ENCODE measurements at regions not wholly inside any gene's neighbourhood (a gene's known extent, or its start where the extent isn't known, plus 50 kb on each side); places are given as distances from the start of the nearest gene placed in this dataset.

GRCh38 chr11:19467904-19468303, 227.2 kb upstream of the E2F8 start:
- Histone ChIP-seq H3K27me3 (replicated peaks in 1 of 4; ENCODE audit: control insufficient read depth in 3 of 4, extremely low read depth in 1 of 4, insufficient read depth in 3 of 4, low read length in 3 of 4) (no peaks in the 10 kb centered on the region; a peak in 1 of 7 replicates), H4K20me1 (replicated peaks in 1 of 2; ENCODE audit: control insufficient read depth in 1 of 2, insufficient read depth in 2 of 2, low read length in 2 of 2) (no peaks in the 10 kb centered on the region), H3K4me3 (ENCODE audit: extremely low read depth in 1 of 4, insufficient read depth in 2 of 4, low read depth in 3 of 4, low read length in 4 of 4) (no peak overlapping the region), H2BK5ac (ENCODE audit: low read depth, low read length) (no peak overlapping the region), H3K79me1 (ENCODE audit: low read depth, low read length) (no peaks in the 10 kb centered on the region), H3K4me2 (ENCODE audit: insufficient read depth in 1 of 2, low read depth in 2 of 2, low read length in 2 of 2) (no peak overlapping the region), H3K27ac (ENCODE audit: low read depth, low read length) (no peak overlapping the region), H3K14ac (ENCODE audit: insufficient read length) (no peak overlapping the region), H2BK15ac (ENCODE audit: low read length) (no peak overlapping the region), H2BK12ac (ENCODE audit: low read depth, low read length) (no peak overlapping the region), H3K4ac (replicated peaks; ENCODE audit: insufficient read length, low read depth, low read length) (no peak overlapping the region), H3K79me2 (ENCODE audit: control insufficient read depth in 1 of 2, insufficient read depth in 2 of 2, low read length in 2 of 2) (no peaks in the 10 kb centered on the region), H4K5ac (ENCODE audit: insufficient read length, low read depth, low read length) (no peak overlapping the region), H3K23ac (ENCODE audit: insufficient read length) (no peak overlapping the region), H3K56ac (replicated peaks; ENCODE audit: insufficient read length, low read depth, low read length) (no peak overlapping the region), H3K9ac (replicated peaks in 1 of 4; ENCODE audit: extremely low read depth in 1 of 4, low read depth in 3 of 4, low read length in 3 of 4) (no peak overlapping the region), H2BK120ac (replicated peaks; ENCODE audit: low read depth, low read length) (no peak overlapping the region), H2AFZ (ENCODE audit: low read length) (no peak overlapping the region), H3K18ac (ENCODE audit: extremely low read depth, low read length) (no peak overlapping the region), H3K4me1 (replicated peaks in 1 of 4; ENCODE audit: control insufficient read depth in 3 of 4, insufficient read depth in 4 of 4, low read length in 3 of 4) (no peaks in the 10 kb centered on the region), H3K23me2 (ENCODE audit: low read depth, low read length) (no peaks in the 10 kb centered on the region), H2AK5ac (ENCODE audit: low read depth, low read length) (no peak overlapping the region), H2BK20ac (ENCODE audit: low read length) (no peak overlapping the region), H4K91ac (replicated peaks; ENCODE audit: insufficient read length, low read length) (no peak overlapping the region), H4K8ac (ENCODE audit: extremely low read depth, insufficient read depth, low read length) (no peak overlapping the region), H3K36me3 (ENCODE audit: control insufficient read depth in 2 of 4, insufficient read depth in 4 of 4, low read length in 3 of 4) (no peaks in the 10 kb centered on the region), H3K9me3 (ENCODE audit: insufficient read depth in 2 of 2, low read depth in 1 of 2, low read length in 1 of 2) (no peaks in the 10 kb centered on the region)
- ChIA-PET CTCF (ENCODE audit: partially characterized antibody) (interaction anchor here (1.4 kb wide), 1 partner anchor 11 kb away, joined by 5 read pairs; no protein-coding TSS in a partner anchor), POLR2A (ENCODE audit: partially characterized antibody) (no interaction called here)
- FAIRE-seq (no peak), DNase-seq (ENCODE audit: low read depth in 1 of 2, low spot score in 2 of 2) (no peak)
- WGBS, 2 experiments (ENCODE audit: extremely low coverage in 1 of 2, insufficient coverage in 1 of 2, insufficient read length in 1 of 2, insufficient replicate concordance in 2 of 2, low coverage in 1 of 2, low lambda C conversion rate in 2 of 2, missing lambda C conversion rate in 1 of 2): 96% methylated on average over 2 of the region's 2 CpGs; no CpG with 5 or more reads in 1 of the 2 experiments
- no peak for TF ChIP-seq SUZ12 (IDR thresholded peaks at IDR 0.05; ENCODE audit: low read length)
- TF ChIP-seq SP1 (IDR thresholded peaks at IDR 0.05; ENCODE audit: low read depth, low read length): no peak
- TF ChIP-seq PHF8 (conservative IDR thresholded peaks at IDR 0.05; ENCODE audit: low read depth, low read length): no peak
- TF ChIP-seq RAD21 (IDR thresholded peaks at IDR 0.05 in 1 of 2, conservative IDR thresholded peaks at IDR 0.05 in 1 of 2; ENCODE audit: low read depth in 2 of 2, low read length in 2 of 2): no peak
- no peak for TF ChIP-seq CTCF (IDR thresholded peaks at IDR 0.05; ENCODE audit: control extremely low read depth in 1 of 3, insufficient read depth in 1 of 3, low read depth in 1 of 3, low read length in 3 of 3)
- no peak for TF ChIP-seq MAX (IDR thresholded peaks at IDR 0.05)
- TF ChIP-seq EP300 (IDR thresholded peaks at IDR 0.05; ENCODE audit: borderline replicate concordance in 1 of 2, low read depth in 2 of 2, low read length in 2 of 2): no peak
- TF ChIP-seq SIX5 (IDR thresholded peaks at IDR 0.05; ENCODE audit: low read depth, low read length): no peak
- no peak for TF ChIP-seq TEAD4 (IDR thresholded peaks at IDR 0.05; ENCODE audit: low read depth, low read length)
